ENCODE measurements at regions not wholly inside any gene's neighbourhood (a gene's known extent, or its start where the extent isn't known, plus 50 kb on each side); places are given as distances from the start of the nearest gene placed in this dataset.

DNA sequence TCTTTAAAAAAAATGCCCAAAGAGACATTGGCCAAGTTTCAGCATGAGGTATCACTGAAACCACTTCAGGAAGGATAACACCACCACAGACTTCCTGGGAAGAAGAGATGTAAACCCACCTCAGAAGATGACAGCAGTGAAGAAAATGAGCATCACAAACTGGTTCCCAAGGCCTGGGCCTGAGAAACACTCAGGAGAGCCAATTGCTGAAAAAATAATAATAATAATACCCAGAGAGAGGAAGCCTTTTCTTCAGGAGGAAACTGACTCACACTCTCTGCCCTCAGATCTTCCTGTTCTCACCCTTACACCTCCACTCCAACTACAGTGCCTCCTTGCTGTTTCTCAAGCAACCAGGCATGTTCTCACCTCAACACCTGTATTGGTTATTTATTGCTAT lies 68.1 kb upstream of the MAFB start:
- no peak for TF ChIP-seq EP300 (IDR thresholded peaks at IDR 0.05)
- no peak for TF ChIP-seq POLR2AphosphoS5 (IDR thresholded peaks at IDR 0.05)
- TF ChIP-seq, protein P1, sequence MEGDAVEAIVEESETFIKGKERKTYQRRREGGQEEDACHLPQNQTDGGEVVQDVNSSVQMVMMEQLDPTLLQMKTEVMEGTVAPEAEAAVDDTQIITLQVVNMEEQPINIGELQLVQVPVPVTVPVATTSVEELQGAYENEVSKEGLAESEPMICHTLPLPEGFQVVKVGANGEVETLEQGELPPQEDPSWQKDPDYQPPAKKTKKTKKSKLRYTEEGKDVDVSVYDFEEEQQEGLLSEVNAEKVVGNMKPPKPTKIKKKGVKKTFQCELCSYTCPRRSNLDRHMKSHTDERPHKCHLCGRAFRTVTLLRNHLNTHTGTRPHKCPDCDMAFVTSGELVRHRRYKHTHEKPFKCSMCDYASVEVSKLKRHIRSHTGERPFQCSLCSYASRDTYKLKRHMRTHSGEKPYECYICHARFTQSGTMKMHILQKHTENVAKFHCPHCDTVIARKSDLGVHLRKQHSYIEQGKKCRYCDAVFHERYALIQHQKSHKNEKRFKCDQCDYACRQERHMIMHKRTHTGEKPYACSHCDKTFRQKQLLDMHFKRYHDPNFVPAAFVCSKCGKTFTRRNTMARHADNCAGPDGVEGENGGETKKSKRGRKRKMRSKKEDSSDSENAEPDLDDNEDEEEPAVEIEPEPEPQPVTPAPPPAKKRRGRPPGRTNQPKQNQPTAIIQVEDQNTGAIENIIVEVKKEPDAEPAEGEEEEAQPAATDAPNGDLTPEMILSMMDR (IDR thresholded peaks at IDR 0.05), result no peak
- TF ChIP-seq POLR2A (IDR thresholded peaks at IDR 0.05), result no peak
- H3K27ac ChIP-seq, result no peak overlapping the region
- peaks cover 0 to 9% (median 3%) of the 10 kb centered on the region in 4 donors for H3K4me1 ChIP-seq
- H3K36me3 ChIP-seq, result no peaks in the 10 kb centered on the region
- no peak for DNase-seq
- no peak overlapping the region for H3K4me3 ChIP-seq
- intact Hi-C loops (cut with DNase I), result no loop called here
- no peaks in the 10 kb centered on the region for H3K9me3 ChIP-seq
- H3K27me3 ChIP-seq, result no peaks in the 10 kb centered on the region

DNA sequence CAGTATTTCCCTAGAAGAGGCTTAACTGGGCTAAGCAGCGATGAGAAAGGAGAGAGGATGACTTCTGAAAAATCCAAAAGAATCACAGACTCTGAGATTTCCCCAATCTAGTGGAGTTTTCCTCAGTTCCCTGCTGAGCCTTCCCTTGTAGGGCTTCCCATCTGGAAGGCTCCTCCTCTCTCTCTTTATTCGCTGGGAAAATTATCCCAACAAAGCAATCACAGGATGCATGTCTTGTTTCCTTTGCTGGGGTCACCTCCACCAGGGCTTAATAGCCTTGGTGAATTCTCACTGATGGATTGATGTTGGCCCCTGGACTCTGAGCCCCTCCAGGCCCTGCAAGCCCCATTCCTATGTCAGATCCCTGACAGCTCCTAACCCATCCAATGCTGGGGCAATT lies 69.8 kb upstream of the MAFB start:
- Histone ChIP-seq H3K4me3 (no peak overlapping the region), H3K36me3 (no peaks in the 10 kb centered on the region), H3K27ac (no peak overlapping the region), H3K27me3 (no peaks in the 10 kb centered on the region), H3K9me3 (no peaks in the 10 kb centered on the region), H3K4me1 (peaks cover 0 to 9% (median 3%) of the 10 kb centered on the region in 4 donors)
- TF ChIP-seq, protein P1 (IDR thresholded peaks at IDR 0.05), result no peak
- intact Hi-C loops (cut with DNase I), result no loop called here
- DNase-seq, result no peak
- 76 to 87% methylated on average over 2 of the region's 2 CpGs for WGBS, 2 donors

DNA sequence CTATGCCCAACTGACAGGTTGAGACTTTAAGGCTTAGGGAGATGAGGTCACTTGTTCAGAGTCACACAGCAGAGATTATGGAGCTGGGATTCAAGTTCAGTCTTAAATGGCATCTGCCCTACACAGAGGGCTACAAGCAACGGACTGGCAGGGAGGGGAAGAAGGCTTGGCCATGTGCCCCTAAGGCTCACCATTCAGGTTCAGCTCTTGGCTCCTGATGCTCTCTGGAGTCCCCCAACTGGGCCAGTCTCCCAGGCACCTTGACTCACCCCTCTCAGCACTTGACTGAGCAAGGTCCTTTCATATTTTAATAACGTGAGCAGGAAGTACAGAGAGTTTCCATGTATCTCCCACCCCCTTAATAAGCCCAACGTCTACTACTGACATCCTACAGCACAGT lies 71.4 kb upstream of the MAFB start:
- Histone ChIP-seq H3K4me3 (no peak overlapping the region), H3K27me3 (no peaks in the 10 kb centered on the region), H3K36me3 (no peaks in the 10 kb centered on the region), H3K4me1 (no peaks in the 10 kb centered on the region), H3K9me3 (no peaks in the 10 kb centered on the region), H3K27ac (no peak overlapping the region)
- TF ChIP-seq, protein P1 (IDR thresholded peaks at IDR 0.05), result no peak
- TF ChIP-seq POLR2A (IDR thresholded peaks at IDR 0.05) (no peak), EP300 (IDR thresholded peaks at IDR 0.05) (no peak), POLR2AphosphoS5 (IDR thresholded peaks at IDR 0.05) (no peak)
- no peak for DNase-seq
- 52 to 54% methylated on average over 3 of the region's 3 CpGs for WGBS, 2 donors
- intact Hi-C loops (cut with DNase I), result no loop called here

DNA sequence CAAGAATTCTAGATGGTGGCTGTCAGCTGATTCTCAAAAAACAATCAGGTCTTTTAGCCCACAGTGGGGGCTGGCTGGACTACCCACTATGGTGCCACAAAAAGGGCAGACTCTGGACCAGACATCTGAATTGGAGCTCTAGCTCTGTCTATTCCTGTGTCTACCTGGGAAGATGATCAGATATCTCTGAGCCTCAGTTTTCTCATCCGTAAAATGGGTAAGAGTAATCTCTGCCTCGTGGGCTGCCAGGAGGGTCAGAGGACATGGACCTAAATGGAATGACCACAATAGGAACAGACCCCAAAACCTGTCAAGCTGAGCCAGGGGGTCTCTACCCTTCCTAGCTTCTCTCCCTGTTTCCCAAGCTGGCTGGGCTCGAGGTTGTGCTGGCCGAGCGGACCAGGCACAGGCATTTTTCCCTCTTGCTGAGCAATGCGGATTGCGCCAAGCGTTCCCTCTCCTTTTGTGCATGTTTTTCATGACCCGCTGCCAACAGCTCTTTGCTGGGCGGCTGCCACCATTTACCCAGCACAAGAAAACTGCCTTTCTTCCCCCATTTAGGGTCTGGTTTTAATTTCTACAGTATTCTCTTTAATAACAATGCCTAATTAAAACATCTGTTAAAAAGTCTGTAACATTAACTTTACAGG lies 74.7 kb upstream of the MAFB start:
- intact Hi-C loops (cut with DNase I), result no loop called here
- Histone ChIP-seq H3K9me3 (no peaks in the 10 kb centered on the region), H3K36me3 (no peaks in the 10 kb centered on the region), H3K4me1 (no peaks in the 10 kb centered on the region), H3K27ac (no peak overlapping the region), H3K4me3 (no peak overlapping the region), H3K27me3 (no peaks in the 10 kb centered on the region)
- no peak for DNase-seq
- WGBS, 2 donors, result 92 to 93% methylated on average over 10 of the region's 10 CpGs
- no peak for TF ChIP-seq POLR2AphosphoS5 (IDR thresholded peaks at IDR 0.05)
- TF ChIP-seq, protein P1 (IDR thresholded peaks at IDR 0.05), result no peak
- TF ChIP-seq POLR2A (IDR thresholded peaks at IDR 0.05), result no peak
- TF ChIP-seq EP300 (IDR thresholded peaks at IDR 0.05), result no peak

DNA sequence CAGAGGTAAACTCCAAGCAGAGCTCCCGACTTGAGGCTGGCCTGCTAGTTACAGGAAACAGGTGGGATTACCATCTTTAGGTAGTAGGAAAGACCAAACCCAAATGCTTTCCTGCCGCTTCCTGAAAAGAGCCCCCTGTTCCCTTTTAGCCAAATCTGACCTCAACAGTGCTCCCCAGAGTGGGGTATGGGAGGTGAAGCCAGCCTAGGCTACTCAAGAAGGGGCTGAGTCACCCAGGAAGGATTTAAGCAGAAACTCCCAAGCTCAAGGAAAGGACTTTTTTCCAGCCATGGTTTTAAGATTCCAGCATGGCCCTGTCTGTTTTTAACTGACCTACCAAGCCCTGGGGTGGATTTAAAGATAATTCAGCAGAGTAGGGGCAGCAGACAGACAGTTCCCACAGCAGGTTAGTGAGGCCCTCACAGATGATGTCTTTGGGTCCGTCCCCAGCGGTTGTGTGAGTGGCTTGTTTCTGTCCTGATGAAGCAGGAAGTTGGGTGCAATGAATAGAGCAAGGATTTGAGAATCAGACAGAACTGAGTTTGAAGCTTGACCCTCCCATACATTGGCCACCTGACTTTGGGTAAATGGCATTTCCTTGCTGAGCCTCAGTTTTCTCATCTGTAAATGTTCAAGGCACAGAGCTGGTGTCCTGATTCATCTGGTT lies 76.9 kb upstream of the MAFB start:
- Histone ChIP-seq H3K4me3 (no peak overlapping the region), H3K27me3 (no peaks in the 10 kb centered on the region), H3K4me1 (no peaks in the 10 kb centered on the region), H3K36me3 (no peaks in the 10 kb centered on the region), H3K27ac (no peak overlapping the region), H3K9me3 (no peaks in the 10 kb centered on the region)
- intact Hi-C loops (cut with DNase I), result no loop called here
- DNase-seq, result no peak
- WGBS, 2 donors, result 59 to 78% methylated on average over 4 of the region's 4 CpGs
- TF ChIP-seq EP300 (IDR thresholded peaks at IDR 0.05), result no peak
- TF ChIP-seq POLR2A (IDR thresholded peaks at IDR 0.05), result no peak
- TF ChIP-seq POLR2AphosphoS5 (IDR thresholded peaks at IDR 0.05), result no peak
- TF ChIP-seq, protein P1 (IDR thresholded peaks at IDR 0.05), result no peak
